Gastroesophageal sphincter (tissue), 4 donors: ENCODE measurements at regions not wholly inside any gene's neighbourhood (a gene's known extent, or its start where the extent isn't known, plus 50 kb on each side); places are given as distances from the start of the nearest gene placed in this dataset.

ENCODE experiments used
- ATAC-seq: fragments of 150-250 bp; one replicate; pipeline ENCODE4 v1.9.1; 2016; ENCODE audit warnings: mild to moderate bottlenecking, moderate library complexity
- H3K27ac ChIP-seq, 4 donors: fragments of 200-600 bp; sonication (generic) in 3 of 4; 1 replicate in 3 of 4; 2 replicates in 1 of 4; pipeline ENCODE4 v1.5.1; 2016 to 2019
- H3K27me3 ChIP-seq: fragments of 200-600 bp; sonication (generic); one replicate; pipeline ENCODE4 v1.5.1; 2019
- H3K36me3 ChIP-seq, 2 donors: fragments of 200-600 bp; sonication (generic); one replicate each; pipeline ENCODE4 v1.5.1; 2019; ENCODE audit warnings: control low read depth in 1 of 2
- H3K4me1 ChIP-seq, 3 donors: fragments of 200-600 bp; sonication (generic); 1 replicate in 2 of 3; 2 replicates in 1 of 3; pipeline ENCODE4 v1.5.1; 2016 to 2019; ENCODE audit warnings: control low read depth in 2 of 3
- H3K4me3 ChIP-seq, 2 donors: fragments of 200-600 bp; sonication (generic); one replicate each; pipeline ENCODE4 v1.5.1; 2019; ENCODE audit warnings: mild to moderate bottlenecking in 1 of 2, moderate library complexity in 1 of 2
- H3K9me3 ChIP-seq, 3 donors: fragments of 200-600 bp; sonication (generic); one replicate each; pipeline ENCODE4 v1.5.1; 2017 to 2019; ENCODE audit warnings: control low read depth in 2 of 3
- CTCF ChIP-seq, 4 experiments: fragments of 200-600 bp in 2 of 4; fragments of 450-650 bp in 2 of 4; sonication (generic) in 1 of 4; IDR thresholded peaks; one replicate each; pipeline ENCODE4 v1.5.1; 2017 to 2019; ENCODE audit warnings: antibody characterized with exemption in 4 of 4, mild to moderate bottlenecking in 2 of 4, moderate library complexity in 2 of 4
- EP300 ChIP-seq: sonication (generic); formaldehyde crosslinking; IDR thresholded peaks from one replicate; pipeline ENCODE4 v1.6.1; 2017; ENCODE audit warnings: antibody characterized with exemption, mild to moderate bottlenecking
- POLR2A ChIP-seq, 2 donors: fragments of 450-650 bp; IDR thresholded peaks; one replicate each; pipeline ENCODE4 v1.6.1; 2017; ENCODE audit warnings: antibody characterized with exemption in 2 of 2, mild to moderate bottlenecking in 2 of 2, moderate library complexity in 1 of 2
- POLR2AphosphoS5 ChIP-seq: sonication (generic); formaldehyde crosslinking; IDR thresholded peaks from one replicate; pipeline ENCODE4 v1.6.1; 2017; ENCODE audit warnings: antibody characterized with exemption
- WGBS, 2 donors: methylation state at CpG; one replicate each; pipeline ENCODE4 v1.1.5; 2018; ENCODE audit warnings: low coverage in 1 of 2; 5-methylcytosine and 5-hydroxymethylcytosine counted together

GRCh38 chr9:659286-659685, 182.2 kb upstream of the DMRT1 start:
- no peaks in the 10 kb centered on the region for H3K27me3 ChIP-seq
- no peaks in the 10 kb centered on the region for H3K36me3 ChIP-seq
- peaks cover 0 to 30% (median 0%) of the 10 kb centered on the region in 3 donors for H3K4me1 ChIP-seq
- no peak for ATAC-seq
- no peaks in the 10 kb centered on the region for H3K9me3 ChIP-seq
- TF ChIP-seq CTCF (IDR thresholded peaks at IDR 0.05): no peak
- no peak for TF ChIP-seq EP300
- TF ChIP-seq POLR2AphosphoS5: no peak
- no peak for TF ChIP-seq POLR2A (IDR thresholded peaks at IDR 0.05)
- 80 to 89% methylated on average over 4 to 5 of the region's 5 CpGs for WGBS, 2 donors
- H3K27ac ChIP-seq: no peak overlapping the region
- no peak overlapping the region for H3K4me3 ChIP-seq

GRCh38 chr9:660227-660626, 181.3 kb upstream of the DMRT1 start:
- H3K36me3 ChIP-seq: no peaks in the 10 kb centered on the region
- no peak overlapping the region for H3K4me3 ChIP-seq
- no peaks in the 10 kb centered on the region for H3K9me3 ChIP-seq
- TF ChIP-seq EP300 (no peak), POLR2AphosphoS5 (no peak), POLR2A (IDR thresholded peaks at IDR 0.05) (no peak), CTCF (IDR thresholded peaks at IDR 0.05) (no peak)
- H3K4me1 ChIP-seq: peaks cover 0 to 29% (median 0%) of the 10 kb centered on the region in 3 donors
- ATAC-seq: no peak
- WGBS, 2 donors: 63 to 100% methylated on average over 1 to 2 of the region's 2 CpGs
- H3K27me3 ChIP-seq: no peaks in the 10 kb centered on the region
- H3K27ac ChIP-seq: no peak overlapping the region

- Histone ChIP-seq H3K27ac (no peak overlapping the region), H3K9me3 (no peaks in the 10 kb centered on the region), H3K4me1 (no peaks in the 10 kb centered on the region), H3K36me3 (no peaks in the 10 kb centered on the region), H3K27me3 (no peaks in the 10 kb centered on the region), H3K4me3 (no peak overlapping the region)
- WGBS, 2 donors: 23 to 31% methylated on average over 3 of the region's 3 CpGs
- ATAC-seq: no peak
- TF ChIP-seq CTCF (IDR thresholded peaks at IDR 0.05): no peak
- TF ChIP-seq EP300: no peak
- no peak for TF ChIP-seq POLR2AphosphoS5
- TF ChIP-seq POLR2A (IDR thresholded peaks at IDR 0.05): no peak
Measured at GRCh38 chr9:663541-663940, 178.0 kb upstream of the DMRT1 start.

GRCh38 chr9:665296-665695, 176.2 kb upstream of the DMRT1 start:
- Histone ChIP-seq H3K27ac (no peak overlapping the region), H3K4me1 (no peaks in the 10 kb centered on the region), H3K9me3 (peaks cover 0 to 5% (median 0%) of the 10 kb centered on the region in 3 donors), H3K36me3 (no peaks in the 10 kb centered on the region), H3K27me3 (no peaks in the 10 kb centered on the region), H3K4me3 (no peak overlapping the region)
- 100% methylated on average over 2 of the region's 2 CpGs; no CpG with 5 or more reads in 1 of the 2 donors for WGBS, 2 donors
- ATAC-seq: no peak
- TF ChIP-seq POLR2AphosphoS5 (no peak), EP300 (no peak), CTCF (IDR thresholded peaks at IDR 0.05) (no peak), POLR2A (IDR thresholded peaks at IDR 0.05) (no peak)

- H3K36me3 ChIP-seq: no peaks in the 10 kb centered on the region
- peaks cover 0 to 37% (median 2%) of the 10 kb centered on the region in 3 donors for H3K4me1 ChIP-seq
- ATAC-seq: no peak
- H3K4me3 ChIP-seq: no peak overlapping the region
- H3K27me3 ChIP-seq: no peaks in the 10 kb centered on the region
- WGBS, 2 donors: 85 to 94% methylated on average over 2 of the region's 2 CpGs
- peaks cover 0 to 5% (median 0%) of the 10 kb centered on the region in 3 donors for H3K9me3 ChIP-seq
- TF ChIP-seq CTCF (IDR thresholded peaks at IDR 0.05) (no peak), EP300 (no peak), POLR2A (IDR thresholded peaks at IDR 0.05) (no peak), POLR2AphosphoS5 (no peak)
- H3K27ac ChIP-seq: no peak overlapping the region
Measured at GRCh38 chr9:671997-672396, 169.5 kb upstream of the DMRT1 start.
